ENCODE measurements at regions not wholly inside any gene's neighbourhood (a gene's known extent, or its start where the extent isn't known, plus 50 kb on each side); places are given as distances from the start of the nearest gene placed in this dataset.

GRCh38 chr7:26506196-26506595 lies 214.5 kb downstream of the SNX10 start:
- H3K4me3 ChIP-seq (ENCODE audit: low read length) = no peak overlapping the region
- no peak for DNase-seq (ENCODE audit: low read depth)
- no peak for TF ChIP-seq CTCF (conservative IDR thresholded peaks at IDR 0.05; ENCODE audit: low read length)

- DNase-seq (ENCODE audit: low read depth) = no peak
- H3K4me3 ChIP-seq (ENCODE audit: low read length) = no peak overlapping the region
- no peak for TF ChIP-seq CTCF (conservative IDR thresholded peaks at IDR 0.05; ENCODE audit: low read length)
Observed at GRCh38 chr7:26507108-26507987, 215.7 kb downstream of the SNX10 start.

GRCh38 chr7:26508481-26508880 lies 216.8 kb downstream of the SNX10 start:
- no peak for DNase-seq (ENCODE audit: low read depth)
- no peak overlapping the region for H3K4me3 ChIP-seq (ENCODE audit: low read length)
- TF ChIP-seq CTCF (conservative IDR thresholded peaks at IDR 0.05; ENCODE audit: low read length) = no peak

GRCh38 chr7:26508917-26509316 lies 217.3 kb downstream of the SNX10 start:
- no peak for TF ChIP-seq CTCF (conservative IDR thresholded peaks at IDR 0.05; ENCODE audit: low read length)
- H3K4me3 ChIP-seq (ENCODE audit: low read length) = no peak overlapping the region
- no peak for DNase-seq (ENCODE audit: low read depth)

- TF ChIP-seq CTCF (conservative IDR thresholded peaks at IDR 0.05; ENCODE audit: low read length) = no peak
- no peak for DNase-seq (ENCODE audit: low read depth)
- no peak overlapping the region for H3K4me3 ChIP-seq (ENCODE audit: low read length)
Observed at GRCh38 chr7:26510231-26510957, 218.7 kb downstream of the SNX10 start.

GRCh38 chr7:26511866-26512265 lies 220.2 kb downstream of the SNX10 start:
- no peak overlapping the region for H3K4me3 ChIP-seq (ENCODE audit: low read length)
- DNase-seq (ENCODE audit: low read depth) = no peak
- no peak for TF ChIP-seq CTCF (conservative IDR thresholded peaks at IDR 0.05; ENCODE audit: low read length)

GRCh38 chr7:26512737-26513136 lies 221.1 kb downstream of the SNX10 start:
- no peak overlapping the region for H3K4me3 ChIP-seq (ENCODE audit: low read length)
- no peak for TF ChIP-seq CTCF (conservative IDR thresholded peaks at IDR 0.05; ENCODE audit: low read length)
- DNase-seq (ENCODE audit: low read depth) = no peak

Data from AG10803 (cell line).